ENCODE measurements at regions not wholly inside any gene's neighbourhood (a gene's known extent, or its start where the extent isn't known, plus 50 kb on each side); places are given as distances from the start of the nearest gene placed in this dataset.

- no peak for TF ChIP-seq EP300 (IDR thresholded peaks at IDR 0.05)
- TF ChIP-seq POLR2A (IDR thresholded peaks at IDR 0.05): no peak
- H3K4me1 ChIP-seq: no peaks in the 10 kb centered on the region
- H3K9me3 ChIP-seq: peaks cover 4% of the 10 kb centered on the region
- no peaks in the 10 kb centered on the region for H3K36me3 ChIP-seq
- no peak for DNase-seq (ENCODE audit: low spot score in 2 of 2)
- no peaks in the 10 kb centered on the region for H3K27me3 ChIP-seq
- no peak overlapping the region for H3K4me3 ChIP-seq
- WGBS: 86% methylated on average over 2 of the region's 2 CpGs
- no peak overlapping the region for H3K27ac ChIP-seq
Observed at GRCh38 chr3:83354205-83354604, 1592.8 kb upstream of the GBE1 start.

- no peaks in the 10 kb centered on the region for H3K9me3 ChIP-seq
- H3K27me3 ChIP-seq: no peaks in the 10 kb centered on the region
- H3K27ac ChIP-seq: no peak overlapping the region
- WGBS: 90% methylated on average over 3 of the region's 3 CpGs
- no peak overlapping the region for H3K4me3 ChIP-seq
- no peak for DNase-seq (ENCODE audit: low spot score in 2 of 2)
- H3K36me3 ChIP-seq: no peaks in the 10 kb centered on the region
- H3K4me1 ChIP-seq: no peaks in the 10 kb centered on the region
- no peak for TF ChIP-seq CTCF (IDR thresholded peaks at IDR 0.05)
- TF ChIP-seq POLR2A (IDR thresholded peaks at IDR 0.05): no peak
- TF ChIP-seq POLR2AphosphoS5 (IDR thresholded peaks at IDR 0.05): no peak
- no peak for TF ChIP-seq EP300 (IDR thresholded peaks at IDR 0.05)
Observed at GRCh38 chr3:83393276-83393675, 1565.5 kb upstream of the CADM2 start.

GRCh38 chr3:83403927-83404326, 1554.9 kb upstream of the CADM2 start:
- no peaks in the 10 kb centered on the region for H3K27me3 ChIP-seq
- no peak for DNase-seq (ENCODE audit: low spot score in 2 of 2)

GRCh38 chr3:83426300-83426699, 1532.5 kb upstream of the CADM2 start:
- no peak for TF ChIP-seq POLR2A (IDR thresholded peaks at IDR 0.05)
- no peak for TF ChIP-seq EP300 (IDR thresholded peaks at IDR 0.05)
- no peak for TF ChIP-seq POLR2AphosphoS5 (IDR thresholded peaks at IDR 0.05)
- no peak for TF ChIP-seq CTCF (IDR thresholded peaks at IDR 0.05)
- H3K9me3 ChIP-seq: no peaks in the 10 kb centered on the region
- 42% methylated on average over 2 of the region's 2 CpGs for WGBS
- no peaks in the 10 kb centered on the region for H3K36me3 ChIP-seq
- H3K4me3 ChIP-seq: no peak overlapping the region
- no peak for DNase-seq (ENCODE audit: low spot score in 2 of 2)
- no peak overlapping the region for H3K27ac ChIP-seq
- H3K27me3 ChIP-seq: no peaks in the 10 kb centered on the region
- H3K4me1 ChIP-seq: no peaks in the 10 kb centered on the region

More at GRCh38 chr3:83403927-83404326, 1554.9 kb upstream of the CADM2 start:
- Histone ChIP-seq H3K4me1 (no peaks in the 10 kb centered on the region), H3K9me3 (peaks cover 4% of the 10 kb centered on the region), H3K36me3 (no peaks in the 10 kb centered on the region), H3K27ac (no peak overlapping the region), H3K4me3 (no peak overlapping the region)
- WGBS: 80% methylated on average over 2 of the region's 10 CpGs
- no peak for TF ChIP-seq POLR2AphosphoS5 (IDR thresholded peaks at IDR 0.05)
- no peak for TF ChIP-seq EP300 (IDR thresholded peaks at IDR 0.05)
- no peak for TF ChIP-seq POLR2A (IDR thresholded peaks at IDR 0.05)
- TF ChIP-seq CTCF (IDR thresholded peaks at IDR 0.05): no peak

GRCh38 chr3:83434880-83435587, 1523.8 kb upstream of the CADM2 start:
- no peaks in the 10 kb centered on the region for H3K4me1 ChIP-seq
- WGBS: 43% methylated on average over 3 of the region's 3 CpGs

More at GRCh38 chr3:83434880-83435587, 1523.8 kb upstream of the CADM2 start:
- Histone ChIP-seq H3K36me3 (no peaks in the 10 kb centered on the region), H3K9me3 (no peaks in the 10 kb centered on the region), H3K27ac (no peak overlapping the region), H3K4me3 (no peak overlapping the region), H3K27me3 (no peaks in the 10 kb centered on the region)
- no peak for DNase-seq (ENCODE audit: low spot score in 2 of 2)
- TF ChIP-seq CTCF (IDR thresholded peaks at IDR 0.05) (no peak), POLR2A (IDR thresholded peaks at IDR 0.05) (no peak), EP300 (IDR thresholded peaks at IDR 0.05) (no peak), POLR2AphosphoS5 (IDR thresholded peaks at IDR 0.05) (no peak)

Data from suprapubic skin (tissue), 4 donors.